A673 (cell line): ENCODE measurements at regions not wholly inside any gene's neighbourhood (a gene's known extent, or its start where the extent isn't known, plus 50 kb on each side); places are given as distances from the start of the nearest gene placed in this dataset.

Experiments
- EZH2 ChIP-seq: fragments of 200-600 bp; sonication (generic); IDR thresholded peaks from 2 replicates; pipeline ENCODE4 v1.6.1; 2017; ENCODE audit warnings: borderline replicate concordance, low read depth, mild to moderate bottlenecking, mixed read lengths, antibody characterized with exemption, low read length; ENCODE audit not compliant: poor library complexity, severe bottlenecking
- TF ChIP-seq, protein P1 (sequence below): fragments of 300-800, 200-600 bp; sonication (generic); conservative IDR thresholded peaks from 2 replicates; pipeline ENCODE4 v1.5.1; 2017; ENCODE audit warnings: low read depth, mild to moderate bottlenecking, antibody characterized with exemption, low read length, moderate library complexity, mixed read lengths

DNA sequence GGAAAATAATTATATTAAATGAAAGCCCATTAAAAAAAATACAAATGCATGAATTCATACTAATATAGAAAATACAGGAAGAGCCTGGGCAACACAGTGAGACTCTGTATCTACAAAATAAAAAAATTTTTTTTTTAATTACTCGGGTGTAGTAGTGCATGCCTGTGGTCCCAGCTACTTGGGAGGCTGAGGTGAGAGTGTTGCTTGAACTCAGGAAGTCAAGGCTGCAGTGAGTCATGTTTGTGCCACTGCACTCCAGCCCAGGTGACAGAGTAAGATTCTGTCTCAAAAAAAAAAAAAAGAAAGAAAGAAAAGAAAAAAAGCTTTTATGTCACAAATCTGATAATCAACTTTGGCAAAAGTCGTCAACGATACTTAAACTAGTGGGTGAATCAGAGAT, 80.6 kb upstream of the PLEKHA5 start:
- TF ChIP-seq, protein P1, sequence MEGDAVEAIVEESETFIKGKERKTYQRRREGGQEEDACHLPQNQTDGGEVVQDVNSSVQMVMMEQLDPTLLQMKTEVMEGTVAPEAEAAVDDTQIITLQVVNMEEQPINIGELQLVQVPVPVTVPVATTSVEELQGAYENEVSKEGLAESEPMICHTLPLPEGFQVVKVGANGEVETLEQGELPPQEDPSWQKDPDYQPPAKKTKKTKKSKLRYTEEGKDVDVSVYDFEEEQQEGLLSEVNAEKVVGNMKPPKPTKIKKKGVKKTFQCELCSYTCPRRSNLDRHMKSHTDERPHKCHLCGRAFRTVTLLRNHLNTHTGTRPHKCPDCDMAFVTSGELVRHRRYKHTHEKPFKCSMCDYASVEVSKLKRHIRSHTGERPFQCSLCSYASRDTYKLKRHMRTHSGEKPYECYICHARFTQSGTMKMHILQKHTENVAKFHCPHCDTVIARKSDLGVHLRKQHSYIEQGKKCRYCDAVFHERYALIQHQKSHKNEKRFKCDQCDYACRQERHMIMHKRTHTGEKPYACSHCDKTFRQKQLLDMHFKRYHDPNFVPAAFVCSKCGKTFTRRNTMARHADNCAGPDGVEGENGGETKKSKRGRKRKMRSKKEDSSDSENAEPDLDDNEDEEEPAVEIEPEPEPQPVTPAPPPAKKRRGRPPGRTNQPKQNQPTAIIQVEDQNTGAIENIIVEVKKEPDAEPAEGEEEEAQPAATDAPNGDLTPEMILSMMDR = no peak
- TF ChIP-seq EZH2 = no peak
